Gastroesophageal sphincter (tissue), 3 donors: ENCODE measurements at regions not wholly inside any gene's neighbourhood (a gene's known extent, or its start where the extent isn't known, plus 50 kb on each side); places are given as distances from the start of the nearest gene placed in this dataset.

Source experiments
- CTCF ChIP-seq, 4 experiments: fragments of 200-600 bp in 2 of 4; fragments of 450-650 bp in 2 of 4; sonication (generic) in 1 of 4; IDR thresholded peaks; one replicate each; pipeline ENCODE4 v1.5.1; 2017 to 2019; ENCODE audit warnings: antibody characterized with exemption in 4 of 4, mild to moderate bottlenecking in 2 of 4, moderate library complexity in 2 of 4
- EP300 ChIP-seq: sonication (generic); formaldehyde crosslinking; IDR thresholded peaks from one replicate; pipeline ENCODE4 v1.6.1; 2017; ENCODE audit warnings: antibody characterized with exemption, mild to moderate bottlenecking
- POLR2A ChIP-seq, 2 donors: fragments of 450-650 bp; IDR thresholded peaks; one replicate each; pipeline ENCODE4 v1.6.1; 2017; ENCODE audit warnings: antibody characterized with exemption in 2 of 2, mild to moderate bottlenecking in 2 of 2, moderate library complexity in 1 of 2
- POLR2AphosphoS5 ChIP-seq: sonication (generic); formaldehyde crosslinking; IDR thresholded peaks from one replicate; pipeline ENCODE4 v1.6.1; 2017; ENCODE audit warnings: antibody characterized with exemption

DNA sequence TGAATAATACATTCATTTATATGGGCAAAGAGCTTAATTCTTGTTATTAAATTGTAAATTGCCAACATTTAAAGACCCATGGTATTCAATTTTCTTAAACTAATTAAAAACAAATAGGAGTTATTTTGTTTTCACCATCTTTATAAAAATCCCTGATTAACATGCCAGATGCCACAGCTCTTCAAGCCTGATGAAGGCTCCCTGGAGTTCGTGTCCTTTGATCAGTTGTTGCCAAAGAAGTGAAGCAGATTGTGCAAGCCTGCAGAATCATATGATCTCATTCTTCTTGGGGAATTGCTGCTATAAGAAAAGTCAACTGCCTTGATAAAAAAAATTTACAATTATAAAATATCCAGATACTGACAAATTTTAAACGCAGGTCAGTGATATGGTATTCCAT lies 288.3 kb upstream of the PPFIA2 start:
- no peak for TF ChIP-seq POLR2A (IDR thresholded peaks at IDR 0.05)
- no peak for TF ChIP-seq CTCF (IDR thresholded peaks at IDR 0.05)
- TF ChIP-seq EP300 = no peak
- no peak for TF ChIP-seq POLR2AphosphoS5
